GM18505 (cell line): ENCODE measurements at regions not wholly inside any gene's neighbourhood (a gene's known extent, or its start where the extent isn't known, plus 50 kb on each side); places are given as distances from the start of the nearest gene placed in this dataset.

Experiments used
- ATAC-seq: cut with Tn5 transposase; IDR thresholded peaks from one replicate; pipeline ENCODE4 v1.9.1; 2021; ENCODE audit not compliant: unreplicated experiment
- POLR2A ChIP-seq: IDR thresholded peaks from 4 replicates; pipeline ENCODE4 v1.6.1; 2011; ENCODE audit warnings: borderline replicate concordance; ENCODE audit not compliant: insufficient read depth, insufficient read length; ENCODE audit errors: extremely low read depth

DNA sequence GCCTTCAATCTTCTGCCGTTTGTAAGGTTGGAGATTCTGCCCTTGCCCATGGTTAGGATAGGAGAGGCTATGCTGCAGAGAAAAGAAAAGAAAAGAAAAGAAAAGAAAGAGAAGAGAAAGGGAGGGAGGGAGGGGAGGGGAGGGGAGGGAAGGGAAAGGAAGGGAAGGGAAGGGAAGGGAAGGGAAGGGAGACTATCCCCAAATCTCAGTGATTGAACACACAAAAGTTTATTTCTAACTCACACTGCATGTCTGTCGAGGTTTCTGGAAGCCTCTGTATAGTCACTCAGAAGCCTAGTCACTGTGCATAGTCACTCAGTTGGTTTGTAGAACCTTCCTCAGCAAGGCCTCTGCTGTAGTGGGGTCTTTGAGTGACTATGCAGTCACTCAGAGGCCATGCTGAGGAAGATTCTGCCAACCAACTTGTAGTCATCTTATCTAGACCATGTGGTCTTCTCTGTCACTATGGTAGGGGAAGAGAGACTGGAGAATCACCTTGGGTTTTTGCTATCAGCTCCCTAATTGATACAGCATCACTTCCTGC is 52.3 kb upstream of the ABCC9 start:
- no peak for ATAC-seq
- TF ChIP-seq POLR2A = no peak

DNA sequence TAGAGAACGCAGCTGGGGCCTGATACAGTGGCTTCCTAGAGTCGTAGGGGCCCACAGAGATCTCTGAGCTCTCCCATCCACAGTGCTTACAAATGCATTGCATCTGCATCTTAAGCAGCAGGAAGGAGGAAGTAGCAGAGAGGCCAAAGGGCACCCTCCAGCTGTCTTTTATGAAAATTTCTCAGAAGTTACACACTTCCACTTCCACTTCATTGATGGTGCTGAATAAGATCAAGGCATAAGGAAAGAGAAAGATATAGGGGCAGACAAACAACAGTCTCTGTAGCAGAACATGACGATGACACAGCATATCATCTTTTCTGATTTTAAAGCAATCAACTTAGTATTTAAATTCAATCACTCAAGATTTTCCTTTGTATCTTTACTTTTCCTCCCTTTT is 51.6 kb upstream of the ABCC9 start:
- no peak for TF ChIP-seq POLR2A
- peak; percentile 96 for ATAC-seq

DNA sequence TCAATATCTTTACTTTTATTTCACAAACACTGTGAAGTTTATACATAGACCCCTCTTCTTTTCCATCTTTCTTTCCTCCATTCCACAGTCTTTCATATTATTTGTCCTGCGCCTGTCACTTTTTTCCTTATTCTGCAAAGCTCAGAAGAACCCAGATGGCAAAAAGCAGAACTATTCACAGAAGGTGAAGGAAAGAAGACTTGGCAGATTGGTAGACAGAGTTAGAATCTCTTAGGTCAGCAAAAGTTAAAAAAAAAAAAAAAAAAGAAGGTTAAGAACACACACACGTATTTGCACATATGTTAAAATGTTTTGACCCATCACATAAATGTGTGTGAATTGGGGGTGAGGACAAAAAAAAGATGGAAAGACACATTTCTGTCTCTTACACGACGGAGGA is 50.3 kb upstream of the ABCC9 start:
- no peak for TF ChIP-seq POLR2A
- no peak for ATAC-seq
